Lung microvascular endothelial cell (primary cell): ENCODE measurements at regions not wholly inside any gene's neighbourhood (a gene's known extent, or its start where the extent isn't known, plus 50 kb on each side); places are given as distances from the start of the nearest gene placed in this dataset.
A peak's percentile ranks its signal among the peaks of the same experiment; 100 is the strongest.
"Not testable (repeated sequence)": the region's sequence is repeated elsewhere in the genome, so short reads cannot be mapped to it uniquely, and the experiment has no call there.

Experiments
- DNase-seq, 2 donors: peaks; one replicate each; pipeline versions ENCODE4 v3.0.0 to v3.0.0-alpha.2; 2010; ENCODE audit warnings: low read depth in 2 of 2

GRCh38 chr7:114293289-114294012 is 121.2 kb upstream of the FOXP2 start:
- DNase-seq = no peak

GRCh38 chr7:114279901-114280300 is 134.7 kb upstream of the FOXP2 start:
- DNase-seq = no peak

- no peak for DNase-seq
Observed at GRCh38 chr7:114273218-114273617, 141.4 kb upstream of the FOXP2 start.

- no peak for DNase-seq
Observed at GRCh38 chr7:114269714-114270113, 144.9 kb upstream of the FOXP2 start.

- not testable (repeated sequence) for DNase-seq
Observed at GRCh38 chr7:114267550-114267949, 147.1 kb upstream of the FOXP2 start.

GRCh38 chr7:114264023-114264422 is 150.6 kb upstream of the FOXP2 start:
- DNase-seq = no peak

- DNase-seq = no peak
Observed at GRCh38 chr7:114263219-114263618, 151.4 kb upstream of the FOXP2 start.

- DNase-seq = no peak
Observed at GRCh38 chr7:114255404-114255841, 159.2 kb upstream of the FOXP2 start.

GRCh38 chr7:114243646-114244045 is 171.0 kb upstream of the FOXP2 start:
- no peak for DNase-seq

- no peak for DNase-seq
Observed at GRCh38 chr7:114242992-114243507, 171.6 kb upstream of the FOXP2 start.

GRCh38 chr7:114229246-114229645 is 185.4 kb upstream of the FOXP2 start:
- DNase-seq = no peak

- DNase-seq = no peak
Observed at GRCh38 chr7:114225784-114226183, 188.8 kb upstream of the FOXP2 start.

- DNase-seq = no peak
Observed at GRCh38 chr7:114218283-114218682, 196.3 kb upstream of the FOXP2 start.

GRCh38 chr7:114217026-114217806 is 197.4 kb upstream of the FOXP2 start:
- peak in 1 of 2 donors; percentile 5 for DNase-seq

GRCh38 chr7:114214466-114214865 is 200.1 kb upstream of the FOXP2 start:
- DNase-seq = no peak

GRCh38 chr7:114212721-114213429 is 201.7 kb upstream of the FOXP2 start:
- no peak for DNase-seq

- no peak for DNase-seq
Observed at GRCh38 chr7:114209968-114210367, 204.6 kb upstream of the FOXP2 start.

- DNase-seq = no peak
Observed at GRCh38 chr7:114206688-114207087, 207.9 kb upstream of the FOXP2 start.

- no peak for DNase-seq
Observed at GRCh38 chr7:114196517-114196916, 218.1 kb upstream of the FOXP2 start.

- no peak for DNase-seq
Observed at GRCh38 chr7:114190387-114190786, 224.2 kb upstream of the FOXP2 start.

- no peak for DNase-seq
Observed at GRCh38 chr7:114183311-114184088, 231.1 kb upstream of the FOXP2 start.
